B cell (primary cell): ENCODE measurements at regions not wholly inside any gene's neighbourhood (a gene's known extent, or its start where the extent isn't known, plus 50 kb on each side); places are given as distances from the start of the nearest gene placed in this dataset.

Source experiments
- ATAC-seq: fragments of 200-7000 bp; cut with Tn5 transposase; one replicate; pipeline ENCODE4 v1.10.0; 2021; ENCODE audit warnings: low read depth, mild to moderate bottlenecking, moderate number of reproducible peaks, moderate library complexity
- CTCF ChIA-PET: fragments of 350-600 bp; sonication (Branson Sonifier 250); formaldehyde crosslinking; loops from one replicate; lab custom pipeline; 2021; ENCODE audit warnings: antibody characterized with exemption, inconsistent platforms; lab: Charles Lee
- POLR2A ChIA-PET: fragments of 350-600 bp; sonication (Branson Sonifier 250); formaldehyde crosslinking; loops from one replicate; lab custom pipeline; 2021; ENCODE audit warnings: antibody characterized with exemption; lab: Charles Lee
- DNase-seq: peaks from one replicate; pipeline ENCODE4 v3.0.0; 2013
- H2AFZ ChIP-seq: 2 replicates; pipeline ENCODE4 v1.6.1; 2012; ENCODE audit warnings: mild to moderate bottlenecking, low read depth, low read length; ENCODE audit not compliant: insufficient read depth, poor library complexity, severe bottlenecking
- H3K27ac ChIP-seq, 2 donors: 1 replicate in 1 of 2; 2 replicates in 1 of 2; pipeline ENCODE4 v1.5.1; 2012 to 2013; ENCODE audit warnings: low read length in 2 of 2, mild to moderate bottlenecking in 2 of 2, moderate library complexity in 1 of 2
- H3K27me3 ChIP-seq, 4 experiments: fragments of 200-600 bp in 1 of 4; sonication (generic) in 1 of 4; replicated peaks in 1 of 4; 1 replicate in 2 of 4; 2 replicates in 2 of 4; pipeline versions ENCODE4 v1.6.1 to v1.7.0; 2013 to 2016; ENCODE audit warnings: low read length in 3 of 4, mild to moderate bottlenecking in 2 of 4, mixed read lengths in 1 of 4, moderate library complexity in 1 of 4; ENCODE audit not compliant: insufficient read depth in 4 of 4, control insufficient read depth in 3 of 4; ENCODE audit errors: control extremely low read depth in 1 of 4
- H3K36me3 ChIP-seq, 2 experiments: replicated peaks in 1 of 2; 1 replicate in 1 of 2; 2 replicates in 1 of 2; pipeline versions ENCODE4 v1.6.1 to v1.7.1; 2013; ENCODE audit warnings: low read length in 1 of 2; ENCODE audit not compliant: insufficient read depth in 2 of 2, control insufficient read depth in 1 of 2; ENCODE audit errors: control extremely low read depth in 1 of 2, extremely low read depth in 1 of 2
- H3K4me1 ChIP-seq, 2 donors: fragments of 200-600 bp in 1 of 2; sonication (generic) in 1 of 2; 1 replicate in 1 of 2; 2 replicates in 1 of 2; pipeline versions ENCODE4 v1.5.1 to v1.6.1; 2013 to 2017; ENCODE audit warnings: low read length in 2 of 2; ENCODE audit not compliant: control insufficient read depth in 2 of 2, insufficient read depth in 2 of 2
- H3K4me2 ChIP-seq: replicated peaks from 2 replicates; pipeline ENCODE3; 2012; ENCODE audit warnings: mild to moderate bottlenecking, low read depth, low read length; ENCODE audit not compliant: poor library complexity, severe bottlenecking
- H3K4me3 ChIP-seq, 5 experiments: fragments of 200-600 bp in 1 of 5; sonication (generic) in 1 of 5; 1 replicate in 3 of 5; 2 replicates in 2 of 5; pipeline versions ENCODE4 v1.5.1 to v1.7.0; 2011 to 2016; ENCODE audit warnings: low read length in 4 of 5, mild to moderate bottlenecking in 4 of 5, low read depth in 2 of 5, control low read depth in 1 of 5, moderate library complexity in 1 of 5; ENCODE audit not compliant: insufficient read depth in 1 of 5; ENCODE audit errors: control extremely low read depth in 1 of 5, extremely low read depth in 1 of 5
- H3K79me2 ChIP-seq: fragments of 200-600 bp; sonication (generic); one replicate; pipeline ENCODE4 v1.6.0; 2016; ENCODE audit warnings: low read length; ENCODE audit not compliant: control insufficient read depth, insufficient read depth
- H3K9ac ChIP-seq: fragments of 200-600 bp; sonication (generic); 2 replicates; pipeline ENCODE4 v1.6.1; 2017; ENCODE audit warnings: mild to moderate bottlenecking, low read length, moderate library complexity
- H3K9me3 ChIP-seq, 3 donors: one replicate each; pipeline versions ENCODE4 v1.6.1 to v1.7.1; 2013; ENCODE audit warnings: low read length in 2 of 3; ENCODE audit not compliant: control insufficient read depth in 2 of 3, insufficient read depth in 1 of 3; ENCODE audit errors: control extremely low read depth in 1 of 3
- H4K20me1 ChIP-seq: 2 replicates; pipeline ENCODE4 v1.6.0; 2012; ENCODE audit warnings: mild to moderate bottlenecking, low read length; ENCODE audit not compliant: insufficient read depth, control insufficient read depth, poor library complexity, severe bottlenecking
- H3K27ac Mint-ChIP-seq: one replicate; pipeline ENCODE4 v1.8.0; 2021; ENCODE audit warnings: mixed read lengths
- H3K27me3 Mint-ChIP-seq: one replicate; pipeline ENCODE4 v1.8.0; 2021; ENCODE audit warnings: mixed read lengths
- H3K4me1 Mint-ChIP-seq: one replicate; pipeline ENCODE4 v1.8.0; 2021; ENCODE audit warnings: mixed read lengths
- H3K4me3 Mint-ChIP-seq: one replicate; pipeline ENCODE4 v1.8.0; 2021; ENCODE audit warnings: mixed read lengths
- H3K9me3 Mint-ChIP-seq: one replicate; pipeline ENCODE4 v1.8.0; 2022; ENCODE audit warnings: mixed read lengths; ENCODE audit not compliant: insufficient read depth
- EZH2 ChIP-seq: IDR thresholded peaks from 2 replicates; pipeline ENCODE4 v1.6.1; 2012; ENCODE audit warnings: borderline replicate concordance, low read depth, mild to moderate bottlenecking, moderate library complexity, low read length; ENCODE audit not compliant: insufficient read depth, poor library complexity, severe bottlenecking
- WGBS: methylation state at CpG from one replicate; pipeline ENCODE4 v1.1.5; 2013; ENCODE audit warnings: missing lambda C conversion rate; ENCODE audit not compliant: insufficient coverage; 5-methylcytosine and 5-hydroxymethylcytosine counted together
- intact Hi-C: fragments of 100-400 bp; cut with micrococcal nuclease; formaldehyde crosslinking; loops from one replicate; pipeline ENCODE4 v1.10.0; 2022
- TF ChIP-seq, protein P1 (sequence below): fragments of 200-600 bp; IDR thresholded peaks from one replicate; pipeline ENCODE4 v1.8.0; 2022; ENCODE audit warnings: antibody characterized with exemption, mild to moderate bottlenecking

DNA sequence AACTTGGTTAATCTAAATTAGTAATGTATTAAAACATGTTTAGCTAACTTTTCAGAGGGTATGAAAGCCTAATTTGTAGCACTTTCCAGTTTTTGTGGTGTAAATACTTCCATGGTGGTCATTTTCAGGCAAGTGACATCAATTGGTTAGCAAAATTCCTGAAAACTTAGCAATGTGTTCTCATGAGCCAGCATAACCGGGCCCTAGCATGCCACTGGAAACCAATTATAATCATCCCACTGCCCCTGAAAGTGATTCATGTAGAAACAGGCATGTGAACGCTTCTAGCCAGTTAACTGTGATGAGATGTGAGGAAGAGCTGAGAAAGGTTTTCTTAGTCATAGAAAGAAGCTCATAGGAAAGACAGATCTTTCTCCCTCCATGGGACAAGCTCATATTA lies 417.2 kb downstream of the TLR4 start:
- H2AFZ ChIP-seq = no peak overlapping the region
- no peak overlapping the region for H3K9ac ChIP-seq
- no peak overlapping the region for H3K4me3 Mint-ChIP-seq
- H3K27me3 Mint-ChIP-seq = no peaks in the 10 kb centered on the region
- H3K4me2 ChIP-seq = no peak overlapping the region
- TF ChIP-seq EZH2 = no peak
- TF ChIP-seq, protein P1, sequence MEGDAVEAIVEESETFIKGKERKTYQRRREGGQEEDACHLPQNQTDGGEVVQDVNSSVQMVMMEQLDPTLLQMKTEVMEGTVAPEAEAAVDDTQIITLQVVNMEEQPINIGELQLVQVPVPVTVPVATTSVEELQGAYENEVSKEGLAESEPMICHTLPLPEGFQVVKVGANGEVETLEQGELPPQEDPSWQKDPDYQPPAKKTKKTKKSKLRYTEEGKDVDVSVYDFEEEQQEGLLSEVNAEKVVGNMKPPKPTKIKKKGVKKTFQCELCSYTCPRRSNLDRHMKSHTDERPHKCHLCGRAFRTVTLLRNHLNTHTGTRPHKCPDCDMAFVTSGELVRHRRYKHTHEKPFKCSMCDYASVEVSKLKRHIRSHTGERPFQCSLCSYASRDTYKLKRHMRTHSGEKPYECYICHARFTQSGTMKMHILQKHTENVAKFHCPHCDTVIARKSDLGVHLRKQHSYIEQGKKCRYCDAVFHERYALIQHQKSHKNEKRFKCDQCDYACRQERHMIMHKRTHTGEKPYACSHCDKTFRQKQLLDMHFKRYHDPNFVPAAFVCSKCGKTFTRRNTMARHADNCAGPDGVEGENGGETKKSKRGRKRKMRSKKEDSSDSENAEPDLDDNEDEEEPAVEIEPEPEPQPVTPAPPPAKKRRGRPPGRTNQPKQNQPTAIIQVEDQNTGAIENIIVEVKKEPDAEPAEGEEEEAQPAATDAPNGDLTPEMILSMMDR = no peak
- no peaks in the 10 kb centered on the region for H3K4me1 Mint-ChIP-seq
- no peak for ATAC-seq
- POLR2A ChIA-PET = no interaction called here
- H3K9me3 ChIP-seq = no peaks in the 10 kb centered on the region
- no peaks in the 10 kb centered on the region for H3K36me3 ChIP-seq
- no peaks in the 10 kb centered on the region for H4K20me1 ChIP-seq
- H3K27me3 ChIP-seq = no peaks in the 10 kb centered on the region
- no peaks in the 10 kb centered on the region for H3K79me2 ChIP-seq
- H3K27ac Mint-ChIP-seq = no peak overlapping the region
- WGBS = no CpG with 5 or more reads among the region's 2 CpGs
- no peaks in the 10 kb centered on the region for H3K4me1 ChIP-seq
- H3K9me3 Mint-ChIP-seq = no peaks in the 10 kb centered on the region
- intact Hi-C loops = no loop called here
- no peak for DNase-seq
- no peak overlapping the region for H3K27ac ChIP-seq
- no peak overlapping the region for H3K4me3 ChIP-seq
- CTCF ChIA-PET = no interaction called here

- 100% methylated on average over 2 of the region's 2 CpGs for WGBS
- Mint-ChIP-seq H3K4me3 (no peak overlapping the region), H3K27me3 (no peaks in the 10 kb centered on the region), H3K27ac (no peak overlapping the region), H3K9me3 (no peaks in the 10 kb centered on the region), H3K4me1 (no peaks in the 10 kb centered on the region)
- no peaks in the 10 kb centered on the region for H3K4me1 ChIP-seq
- ATAC-seq (no peak), DNase-seq (no peak)
- H3K79me2 ChIP-seq = no peaks in the 10 kb centered on the region
- ChIA-PET POLR2A (no interaction called here), CTCF (no interaction called here)
- intact Hi-C loops = no loop called here
- no peak for TF ChIP-seq EZH2
- TF ChIP-seq, protein P1 = no peak
- no peak overlapping the region for H2AFZ ChIP-seq
- no peak overlapping the region for H3K27ac ChIP-seq
- no peaks in the 10 kb centered on the region for H3K27me3 ChIP-seq
- no peaks in the 10 kb centered on the region for H4K20me1 ChIP-seq
- H3K9ac ChIP-seq = no peak overlapping the region
- no peaks in the 10 kb centered on the region for H3K9me3 ChIP-seq
- H3K4me3 ChIP-seq = no peak overlapping the region
- no peak overlapping the region for H3K4me2 ChIP-seq
- H3K36me3 ChIP-seq = no peaks in the 10 kb centered on the region
Measured at GRCh38 chr9:118128313-118128712, 424.1 kb downstream of the TLR4 start.
